Ishikawa (cell line): ENCODE measurements at regions not wholly inside any gene's neighbourhood (a gene's known extent, or its start where the extent isn't known, plus 50 kb on each side); places are given as distances from the start of the nearest gene placed in this dataset.

Experiments used
- CEBPB ChIP-seq: IDR thresholded peaks from 2 replicates; pipeline ENCODE4 v1.6.1; 2012
- CREB1 ChIP-seq: IDR thresholded peaks from 2 replicates; pipeline ENCODE4 v1.6.1; 2012; ENCODE audit warnings: low read depth
- EP300 ChIP-seq: IDR thresholded peaks from 2 replicates; pipeline ENCODE4 v1.6.1; 2012; ENCODE audit warnings: borderline replicate concordance
- MAX ChIP-seq: IDR thresholded peaks from 2 replicates; pipeline ENCODE4 v1.6.1; 2012
- RAD21 ChIP-seq: IDR thresholded peaks from 2 replicates; pipeline ENCODE4 v1.6.1; 2012; ENCODE audit warnings: low read depth
- TCF12 ChIP-seq: IDR thresholded peaks from 2 replicates; pipeline ENCODE4 v1.6.1; 2012; ENCODE audit warnings: low read depth
- YY1 ChIP-seq: IDR thresholded peaks from 2 replicates; pipeline ENCODE4 v1.6.1; 2012; ENCODE audit warnings: low read depth

GRCh38 chr4:1550122-1551070 is 133.7 kb downstream of the FAM53A start:
- TF ChIP-seq CREB1 (no peak), CEBPB (no peak), EP300 (no peak), YY1 (no peak), RAD21 (no peak), MAX (no peak), TCF12 (no peak)
